AG04449 (cell line): ENCODE measurements at regions not wholly inside any gene's neighbourhood (a gene's known extent, or its start where the extent isn't known, plus 50 kb on each side); places are given as distances from the start of the nearest gene placed in this dataset.

Experiments used
- CTCF ChIA-PET: fragments of 350-600 bp; formaldehyde crosslinking; extraction: SDS; loops from one replicate; lab custom pipeline; 2021; ENCODE audit warnings: antibody characterized with exemption; lab: Yijun Ruan, JAX
- POLR2A ChIA-PET: fragments of 400-600, 350-600 bp; formaldehyde crosslinking; extraction: SDS; loops from one replicate; lab custom pipeline; 2020; ENCODE audit warnings: antibody characterized with exemption, inconsistent platforms; lab: Yijun Ruan, JAX
- DNase-seq: peaks from one replicate; pipeline ENCODE4 v3.0.0-alpha.2; 2010; ENCODE audit warnings: low read depth, low spot score
- H3K4me3 ChIP-seq: 2 replicates; pipeline ENCODE4 v1.5.1; 2011; ENCODE audit warnings: low read depth, mild to moderate bottlenecking, control low read depth, low read length
- CTCF ChIP-seq: IDR thresholded peaks from one replicate; pipeline ENCODE4 v1.5.1; 2011; ENCODE audit warnings: mild to moderate bottlenecking, moderate library complexity, low read length, control low read depth, inconsistent platforms; ENCODE audit not compliant: insufficient read depth; ENCODE audit errors: missing control alignments

- no peak overlapping the region for H3K4me3 ChIP-seq
- POLR2A ChIA-PET = no interaction called here
- no peak for TF ChIP-seq CTCF
- CTCF ChIA-PET = interaction anchor here (1.8 kb wide), 1 partner anchor 12 kb away, joined by 4 read pairs; no protein-coding TSS in a partner anchor
- DNase-seq = no peak
These were observed 181.0 kb upstream of the GLI2 start for GRCh38 chr2:120554625-120555032.

- CTCF ChIA-PET = interaction anchor here (0.9 kb wide), 1 partner anchor 9 kb away, joined by 3 read pairs; no protein-coding TSS in a partner anchor
- no peak for DNase-seq
- POLR2A ChIA-PET = no interaction called here
- H3K4me3 ChIP-seq = no peak overlapping the region
- TF ChIP-seq CTCF = no peak
These were observed 180.6 kb upstream of the GLI2 start for GRCh38 chr2:120555092-120555491.

GRCh38 chr2:120556911-120557310 lies 178.8 kb upstream of the GLI2 start:
- TF ChIP-seq CTCF = no peak
- ChIA-PET POLR2A (no interaction called here), CTCF (interaction anchor here (1.3 kb wide), 1 partner anchor 121 kb away, joined by 3 read pairs; no protein-coding TSS in a partner anchor)
- no peak overlapping the region for H3K4me3 ChIP-seq
- no peak for DNase-seq

GRCh38 chr2:120558847-120559246 lies 176.8 kb upstream of the GLI2 start:
- TF ChIP-seq CTCF = no peak
- no peak for DNase-seq
- ChIA-PET POLR2A (interaction anchor here (1.2 to 2.7 kb wide), 4 partner anchors 10 to 55 kb away, joined by 4 to 14 read pairs (median 8); no protein-coding TSS in a partner anchor), CTCF (interaction anchor here (0.7 to 3.2 kb wide), 6 partner anchors 12 to 218 kb away, joined by 3 to 13 read pairs (median 4); no protein-coding TSS in a partner anchor)
- no peak overlapping the region for H3K4me3 ChIP-seq

GRCh38 chr2:120559401-120559800 lies 176.3 kb upstream of the GLI2 start:
- ChIA-PET CTCF (interaction anchor here (0.7 to 3.2 kb wide), 5 partner anchors 13 to 218 kb away, joined by 3 to 13 read pairs (median 4); no protein-coding TSS in a partner anchor), POLR2A (interaction anchor here (0.9 to 2.7 kb wide), 5 partner anchors 11 to 55 kb away, joined by 4 to 14 read pairs (median 6); no protein-coding TSS in a partner anchor)
- no peak overlapping the region for H3K4me3 ChIP-seq
- peak; percentile 100 for DNase-seq
- no peak for TF ChIP-seq CTCF

GRCh38 chr2:120560330-120560729 lies 175.3 kb upstream of the GLI2 start:
- no peak for DNase-seq
- TF ChIP-seq CTCF = no peak
- POLR2A ChIA-PET = interaction anchor here (0.6 to 2.7 kb wide), 5 partner anchors 14 to 314 kb away, joined by 3 to 14 read pairs (median 6); no protein-coding TSS in a partner anchor
- CTCF ChIA-PET = interaction anchor here (0.6 to 3.2 kb wide), 7 partner anchors 14 to 520 kb away, joined by 3 to 13 read pairs (median 4); no protein-coding TSS in a partner anchor
- no peak overlapping the region for H3K4me3 ChIP-seq
